Liver (tissue), 8 donors: ENCODE measurements at regions not wholly inside any gene's neighbourhood (a gene's known extent, or its start where the extent isn't known, plus 50 kb on each side); places are given as distances from the start of the nearest gene placed in this dataset.

Source experiments
- DNase-seq: peaks from one replicate; pipeline ENCODE4 v3.0.0-alpha.2; 2017; ENCODE audit warnings: low spot score
- H3K27ac ChIP-seq, 2 donors: one replicate each; pipeline ENCODE4 v1.7.0; 2013; ENCODE audit warnings: inconsistent platforms in 2 of 2, low read length in 2 of 2, control low read depth in 1 of 2, low read depth in 1 of 2, mild to moderate bottlenecking in 1 of 2
- H3K27me3 ChIP-seq, 4 donors: one replicate each; pipeline versions ENCODE4 v1.6.1 to v1.7.0; 2013; ENCODE audit warnings: low read length in 3 of 4, inconsistent platforms in 1 of 4, mild to moderate bottlenecking in 1 of 4, moderate library complexity in 1 of 4; ENCODE audit not compliant: control insufficient read depth in 4 of 4, insufficient read depth in 4 of 4
- H3K36me3 ChIP-seq, 4 donors: one replicate each; pipeline versions ENCODE4 v1.6.1 to v1.7.0; 2013; ENCODE audit warnings: low read length in 3 of 4, mild to moderate bottlenecking in 3 of 4, low read depth in 1 of 4, moderate library complexity in 1 of 4; ENCODE audit not compliant: control insufficient read depth in 4 of 4, insufficient read depth in 3 of 4
- H3K4me1 ChIP-seq, 4 donors: one replicate each; pipeline versions ENCODE4 v1.6.1 to v1.7.0; 2013; ENCODE audit warnings: low read length in 3 of 4, mild to moderate bottlenecking in 3 of 4, moderate library complexity in 1 of 4; ENCODE audit not compliant: control insufficient read depth in 4 of 4, insufficient read depth in 4 of 4
- H3K4me3 ChIP-seq, 3 donors: one replicate each; pipeline versions ENCODE4 v1.6.1 to v1.7.0; 2013; ENCODE audit warnings: low read length in 3 of 3, control low read depth in 1 of 3, low read depth in 1 of 3, mild to moderate bottlenecking in 1 of 3
- H3K9ac ChIP-seq, 2 donors: one replicate each; pipeline ENCODE4 v1.7.0; 2013; ENCODE audit warnings: low read length in 2 of 2, mild to moderate bottlenecking in 2 of 2, moderate library complexity in 2 of 2, control low read depth in 1 of 2, low read depth in 1 of 2
- H3K9me3 ChIP-seq, 4 donors: one replicate each; pipeline versions ENCODE4 v1.6.1 to v1.7.0; 2013; ENCODE audit warnings: low read length in 3 of 4; ENCODE audit not compliant: control insufficient read depth in 4 of 4
- CTCF ChIP-seq: fragments of 150-350 bp; IDR thresholded peaks from 2 replicates; pipeline ENCODE4 v1.5.1; 2017; ENCODE audit warnings: improper control_type of control experiment, low read depth, low read length; ENCODE audit not compliant: missing input control
- EGR1 ChIP-seq, 2 donors: IDR thresholded peaks; 2 replicates each; pipeline ENCODE4 v1.6.1; 2016 to 2018; ENCODE audit warnings: antibody characterized with exemption in 2 of 2, low read depth in 2 of 2
- FOXA1 ChIP-seq: IDR thresholded peaks from 2 replicates; pipeline ENCODE4 v1.6.1; 2016; ENCODE audit warnings: antibody characterized with exemption
- FOXA2 ChIP-seq: IDR thresholded peaks from 2 replicates; pipeline ENCODE4 v1.6.1; 2016; ENCODE audit warnings: antibody characterized with exemption
- GABPA ChIP-seq, 2 donors: IDR thresholded peaks in 1 of 2; conservative IDR thresholded peaks in 1 of 2; 2 replicates each; pipeline ENCODE4 v1.6.1; 2016; ENCODE audit warnings: antibody characterized with exemption in 2 of 2, mild to moderate bottlenecking in 1 of 2, moderate library complexity in 1 of 2
- HNF4A ChIP-seq, 2 donors: conservative IDR thresholded peaks; 2 replicates each; pipeline ENCODE4 v1.6.1; 2016; ENCODE audit warnings: antibody characterized with exemption in 2 of 2, mild to moderate bottlenecking in 2 of 2
- HNF4G ChIP-seq: IDR thresholded peaks from 2 replicates; pipeline ENCODE4 v1.6.1; 2016; ENCODE audit warnings: antibody characterized with exemption
- JUND ChIP-seq, 2 donors: IDR thresholded peaks; 2 replicates each; pipeline ENCODE4 v1.6.1; 2016; ENCODE audit warnings: antibody characterized with exemption in 2 of 2
- NR2F2 ChIP-seq: IDR thresholded peaks from 2 replicates; pipeline ENCODE4 v1.6.1; 2016; ENCODE audit warnings: antibody characterized with exemption
- RAD21 ChIP-seq, 2 donors: IDR thresholded peaks; 2 replicates each; pipeline ENCODE4 v1.6.1; 2016; ENCODE audit warnings: antibody characterized with exemption in 2 of 2, mild to moderate bottlenecking in 2 of 2
- REST ChIP-seq: IDR thresholded peaks from 2 replicates; pipeline ENCODE4 v1.6.1; 2016; ENCODE audit warnings: antibody characterized with exemption, mild to moderate bottlenecking
- RXRA ChIP-seq, 2 donors: IDR thresholded peaks; 2 replicates each; pipeline ENCODE4 v1.6.1; 2017 to 2018; ENCODE audit warnings: antibody characterized with exemption in 2 of 2, mild to moderate bottlenecking in 1 of 2
- SP1 ChIP-seq: IDR thresholded peaks from 2 replicates; pipeline ENCODE4 v1.6.1; 2018; ENCODE audit warnings: antibody characterized with exemption, mild to moderate bottlenecking
- TAF1 ChIP-seq: conservative IDR thresholded peaks from 2 replicates; pipeline ENCODE4 v1.6.1; 2016; ENCODE audit warnings: antibody characterized with exemption, mild to moderate bottlenecking
- YY1 ChIP-seq: IDR thresholded peaks from 2 replicates; pipeline ENCODE4 v1.6.1; 2016; ENCODE audit warnings: antibody characterized with exemption, mild to moderate bottlenecking
- ZBTB33 ChIP-seq: IDR thresholded peaks from 2 replicates; pipeline ENCODE4 v1.6.1; 2016; ENCODE audit warnings: antibody characterized with exemption
- whole genome bisulfite sequencing: extraction: QIAGEN DNeasy Blood & Tissue Kit; methylation state at CpG from one replicate; pipeline ENCODE4 v1.1.7; 2013; 5-methylcytosine and 5-hydroxymethylcytosine counted together
- TF ChIP-seq, protein P1 (sequence below): IDR thresholded peaks from 2 replicates; pipeline ENCODE4 v1.6.1; 2016; ENCODE audit warnings: antibody characterized with exemption
- donor health status: healthy.
- donor health status: healthy.
- donor health status: healthy.
- donor health status: healthy.
- donor health status: healthy.

GRCh38 chr2:19750136-19750535 lies 151.6 kb downstream of the TTC32 start (continued):
- TF ChIP-seq REST (no peak), JUND (IDR thresholded peaks at IDR 0.05) (no peak), RXRA (IDR thresholded peaks at IDR 0.05) (no peak), RAD21 (IDR thresholded peaks at IDR 0.05) (no peak)

DNA sequence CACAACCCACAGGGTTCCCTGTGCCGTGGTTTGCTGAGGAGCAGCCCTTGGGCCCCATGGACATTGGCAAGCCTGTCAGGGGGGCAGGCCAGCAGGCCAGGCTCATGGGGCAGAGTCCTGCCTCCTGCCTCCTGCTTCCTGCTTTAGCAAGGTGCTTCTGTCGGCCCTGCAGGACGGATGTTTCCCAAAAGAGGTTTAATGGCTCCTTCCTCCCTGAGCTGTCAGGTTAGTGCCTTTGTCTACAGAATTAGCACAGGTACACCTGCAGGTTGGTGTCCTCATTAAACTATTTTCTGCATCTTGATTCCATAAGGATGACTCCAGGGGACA lies 152.3 kb downstream of the TTC32 start:
- 89% methylated on average over 3 of the region's 3 CpGs for WGBS
- Histone ChIP-seq H3K27me3 (no peaks in the 10 kb centered on the region), H3K9me3 (no peaks in the 10 kb centered on the region), H3K4me3 (no peak overlapping the region), H3K27ac (no peak overlapping the region), H3K9ac (no peak overlapping the region), H3K36me3 (no peaks in the 10 kb centered on the region), H3K4me1 (no peaks in the 10 kb centered on the region)
- DNase-seq, result no peak
- TF ChIP-seq NR2F2 (no peak), RXRA (IDR thresholded peaks at IDR 0.05) (no peak), JUND (IDR thresholded peaks at IDR 0.05) (no peak), YY1 (no peak), EGR1 (IDR thresholded peaks at IDR 0.05; ENCODE audit: low read depth in 2 of 2) (no peak), RAD21 (IDR thresholded peaks at IDR 0.05) (no peak), ZBTB33 (no peak), FOXA2 (no peak), FOXA1 (no peak), GABPA (IDR thresholded peaks at IDR 0.05 in 1 of 2, conservative IDR thresholded peaks at IDR 0.05 in 1 of 2) (no peak), REST (no peak), HNF4A (conservative IDR thresholded peaks at IDR 0.05) (no peak), TAF1 (no peak), SP1 (no peak), HNF4G (no peak), CTCF (no peak)
- TF ChIP-seq, protein P1, sequence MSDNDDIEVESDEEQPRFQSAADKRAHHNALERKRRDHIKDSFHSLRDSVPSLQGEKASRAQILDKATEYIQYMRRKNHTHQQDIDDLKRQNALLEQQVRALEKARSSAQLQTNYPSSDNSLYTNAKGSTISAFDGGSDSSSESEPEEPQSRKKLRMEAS, result no peak
